ENCODE measurements at regions not wholly inside any gene's neighbourhood (a gene's known extent, or its start where the extent isn't known, plus 50 kb on each side); places are given as distances from the start of the nearest gene placed in this dataset.

GRCh38 chr11:81942646-81943045 is 791.0 kb downstream of the FAM181B start:
- Histone ChIP-seq H3K9me3 (ENCODE audit: control insufficient read depth, low read length) (no peaks in the 10 kb centered on the region), H3K36me3 (ENCODE audit: control insufficient read depth, insufficient read depth, low read length) (no peaks in the 10 kb centered on the region), H3K9ac (ENCODE audit: low read length) (no peak overlapping the region), H3K4me3 (ENCODE audit: low read length) (no peak overlapping the region), H3K27me3 (ENCODE audit: control insufficient read depth, insufficient read depth, low read length) (no peaks in the 10 kb centered on the region), H3K4me1 (ENCODE audit: control insufficient read depth, insufficient read depth, low read length) (no peaks in the 10 kb centered on the region)

- Histone ChIP-seq H3K4me3 (ENCODE audit: low read length) (no peak overlapping the region), H3K9me3 (ENCODE audit: control insufficient read depth, low read length) (no peaks in the 10 kb centered on the region), H3K4me1 (ENCODE audit: control insufficient read depth, insufficient read depth, low read length) (no peaks in the 10 kb centered on the region), H3K9ac (ENCODE audit: low read length) (no peak overlapping the region), H3K36me3 (ENCODE audit: control insufficient read depth, insufficient read depth, low read length) (no peaks in the 10 kb centered on the region), H3K27me3 (ENCODE audit: control insufficient read depth, insufficient read depth, low read length) (no peaks in the 10 kb centered on the region)
These were observed 791.7 kb downstream of the FAM181B start for GRCh38 chr11:81941998-81942397.

GRCh38 chr11:81932303-81932702 is 801.4 kb downstream of the FAM181B start:
- no peaks in the 10 kb centered on the region for H3K27me3 ChIP-seq (ENCODE audit: control insufficient read depth, insufficient read depth, low read length)
- H3K36me3 ChIP-seq (ENCODE audit: control insufficient read depth, insufficient read depth, low read length) = no peaks in the 10 kb centered on the region
- no peaks in the 10 kb centered on the region for H3K9me3 ChIP-seq (ENCODE audit: control insufficient read depth, low read length)
- H3K4me1 ChIP-seq (ENCODE audit: control insufficient read depth, insufficient read depth, low read length) = no peaks in the 10 kb centered on the region
- no peak overlapping the region for H3K9ac ChIP-seq (ENCODE audit: low read length)
- no peak overlapping the region for H3K4me3 ChIP-seq (ENCODE audit: low read length)

GRCh38 chr11:81920205-81920604 is 813.5 kb downstream of the FAM181B start:
- Histone ChIP-seq H3K9ac (ENCODE audit: low read length) (no peak overlapping the region), H3K4me1 (ENCODE audit: control insufficient read depth, insufficient read depth, low read length) (no peaks in the 10 kb centered on the region), H3K36me3 (ENCODE audit: control insufficient read depth, insufficient read depth, low read length) (no peaks in the 10 kb centered on the region), H3K9me3 (ENCODE audit: control insufficient read depth, low read length) (no peaks in the 10 kb centered on the region), H3K27me3 (ENCODE audit: control insufficient read depth, insufficient read depth, low read length) (no peaks in the 10 kb centered on the region), H3K4me3 (ENCODE audit: low read length) (no peak overlapping the region)

- Histone ChIP-seq H3K4me1 (ENCODE audit: control insufficient read depth, insufficient read depth, low read length) (no peaks in the 10 kb centered on the region), H3K4me3 (ENCODE audit: low read length) (no peak overlapping the region), H3K36me3 (ENCODE audit: control insufficient read depth, insufficient read depth, low read length) (no peaks in the 10 kb centered on the region), H3K9me3 (ENCODE audit: control insufficient read depth, low read length) (no peaks in the 10 kb centered on the region), H3K9ac (ENCODE audit: low read length) (no peak overlapping the region), H3K27me3 (ENCODE audit: control insufficient read depth, insufficient read depth, low read length) (no peaks in the 10 kb centered on the region)
These were observed 817.2 kb downstream of the FAM181B start for GRCh38 chr11:81916451-81916850.

- Histone ChIP-seq H3K27me3 (ENCODE audit: control insufficient read depth, insufficient read depth, low read length) (no peaks in the 10 kb centered on the region), H3K4me1 (ENCODE audit: control insufficient read depth, insufficient read depth, low read length) (no peaks in the 10 kb centered on the region), H3K9ac (ENCODE audit: low read length) (no peak overlapping the region), H3K9me3 (ENCODE audit: control insufficient read depth, low read length) (no peaks in the 10 kb centered on the region), H3K4me3 (ENCODE audit: low read length) (no peak overlapping the region), H3K36me3 (ENCODE audit: control insufficient read depth, insufficient read depth, low read length) (no peaks in the 10 kb centered on the region)
These were observed 818.6 kb downstream of the FAM181B start for GRCh38 chr11:81915045-81915444.

GRCh38 chr11:81913793-81914192 is 819.9 kb downstream of the FAM181B start:
- Histone ChIP-seq H3K4me1 (ENCODE audit: control insufficient read depth, insufficient read depth, low read length) (no peaks in the 10 kb centered on the region), H3K9me3 (ENCODE audit: control insufficient read depth, low read length) (no peaks in the 10 kb centered on the region), H3K4me3 (ENCODE audit: low read length) (no peak overlapping the region), H3K27me3 (ENCODE audit: control insufficient read depth, insufficient read depth, low read length) (no peaks in the 10 kb centered on the region), H3K9ac (ENCODE audit: low read length) (no peak overlapping the region), H3K36me3 (ENCODE audit: control insufficient read depth, insufficient read depth, low read length) (no peaks in the 10 kb centered on the region)

GRCh38 chr11:81907996-81908395 is 825.7 kb downstream of the FAM181B start:
- Histone ChIP-seq H3K9ac (ENCODE audit: low read length) (no peak overlapping the region), H3K27me3 (ENCODE audit: control insufficient read depth, insufficient read depth, low read length) (no peaks in the 10 kb centered on the region), H3K4me1 (ENCODE audit: control insufficient read depth, insufficient read depth, low read length) (no peaks in the 10 kb centered on the region), H3K4me3 (ENCODE audit: low read length) (no peak overlapping the region), H3K9me3 (ENCODE audit: control insufficient read depth, low read length) (no peaks in the 10 kb centered on the region), H3K36me3 (ENCODE audit: control insufficient read depth, insufficient read depth, low read length) (no peaks in the 10 kb centered on the region)

GRCh38 chr11:81899156-81899555 is 834.5 kb downstream of the FAM181B start:
- no peaks in the 10 kb centered on the region for H3K36me3 ChIP-seq (ENCODE audit: control insufficient read depth, insufficient read depth, low read length)
- H3K4me1 ChIP-seq (ENCODE audit: control insufficient read depth, insufficient read depth, low read length) = no peaks in the 10 kb centered on the region
- H3K27me3 ChIP-seq (ENCODE audit: control insufficient read depth, insufficient read depth, low read length) = no peaks in the 10 kb centered on the region
- H3K4me3 ChIP-seq (ENCODE audit: low read length) = no peak overlapping the region
- H3K9me3 ChIP-seq (ENCODE audit: control insufficient read depth, low read length) = no peaks in the 10 kb centered on the region
- H3K9ac ChIP-seq (ENCODE audit: low read length) = no peak overlapping the region

GRCh38 chr11:81897639-81898038 is 836.0 kb downstream of the FAM181B start:
- H3K9me3 ChIP-seq (ENCODE audit: control insufficient read depth, low read length) = no peaks in the 10 kb centered on the region
- H3K4me3 ChIP-seq (ENCODE audit: low read length) = no peak overlapping the region

GRCh38 chr11:81895258-81895657 is 838.4 kb downstream of the FAM181B start:
- H3K27me3 ChIP-seq (ENCODE audit: control insufficient read depth, insufficient read depth, low read length) = no peaks in the 10 kb centered on the region
- no peak overlapping the region for H3K9ac ChIP-seq (ENCODE audit: low read length)
- no peak overlapping the region for H3K4me3 ChIP-seq (ENCODE audit: low read length)
- H3K36me3 ChIP-seq (ENCODE audit: control insufficient read depth, insufficient read depth, low read length) = no peaks in the 10 kb centered on the region
- no peaks in the 10 kb centered on the region for H3K9me3 ChIP-seq (ENCODE audit: control insufficient read depth, low read length)
- no peaks in the 10 kb centered on the region for H3K4me1 ChIP-seq (ENCODE audit: control insufficient read depth, insufficient read depth, low read length)

More at GRCh38 chr11:81897639-81898038, 836.0 kb downstream of the FAM181B start:
- Histone ChIP-seq H3K27me3 (ENCODE audit: control insufficient read depth, insufficient read depth, low read length) (no peaks in the 10 kb centered on the region), H3K36me3 (ENCODE audit: control insufficient read depth, insufficient read depth, low read length) (no peaks in the 10 kb centered on the region), H3K4me1 (ENCODE audit: control insufficient read depth, insufficient read depth, low read length) (no peaks in the 10 kb centered on the region), H3K9ac (ENCODE audit: low read length) (no peak overlapping the region)

- no peaks in the 10 kb centered on the region for H3K27me3 ChIP-seq (ENCODE audit: control insufficient read depth, insufficient read depth, low read length)
- H3K9me3 ChIP-seq (ENCODE audit: control insufficient read depth, low read length) = no peaks in the 10 kb centered on the region
- no peaks in the 10 kb centered on the region for H3K4me1 ChIP-seq (ENCODE audit: control insufficient read depth, insufficient read depth, low read length)
- H3K4me3 ChIP-seq (ENCODE audit: low read length) = no peak overlapping the region
- no peaks in the 10 kb centered on the region for H3K36me3 ChIP-seq (ENCODE audit: control insufficient read depth, insufficient read depth, low read length)
- no peak overlapping the region for H3K9ac ChIP-seq (ENCODE audit: low read length)
These were observed 840.7 kb downstream of the FAM181B start for GRCh38 chr11:81892770-81893635.
